ENCODE measurements at regions not wholly inside any gene's neighbourhood (a gene's known extent, or its start where the extent isn't known, plus 50 kb on each side); places are given as distances from the start of the nearest gene placed in this dataset.

DNA sequence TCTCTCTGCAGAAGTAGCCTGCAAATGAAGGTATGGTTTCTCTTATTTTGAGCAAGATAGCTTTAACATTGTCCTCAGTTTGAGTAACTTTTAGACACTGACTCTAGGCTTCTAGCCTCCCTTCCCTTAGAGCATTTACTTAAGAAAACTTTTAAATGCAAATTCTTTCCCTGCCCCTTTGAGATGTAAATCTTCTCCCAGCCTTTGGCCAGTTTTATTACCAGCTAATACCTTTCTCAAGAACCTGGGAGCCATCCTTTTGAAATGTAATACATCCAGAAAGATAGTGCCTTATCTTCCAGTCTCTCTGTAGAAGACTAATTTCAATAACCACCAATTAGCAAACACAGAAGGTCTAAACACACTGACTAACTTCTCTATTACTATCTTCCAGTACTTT is 688.9 kb upstream of the CDH9 start:
- TF ChIP-seq CTCF (IDR thresholded peaks at IDR 0.05) (no peak), EP300 (IDR thresholded peaks at IDR 0.05) (no peak), POLR2A (IDR thresholded peaks at IDR 0.05; ENCODE audit: low read depth) (no peak), POLR2AphosphoS5 (IDR thresholded peaks at IDR 0.05) (no peak)
